GM23338 (cell line): ENCODE measurements at regions not wholly inside any gene's neighbourhood (a gene's known extent, or its start where the extent isn't known, plus 50 kb on each side); places are given as distances from the start of the nearest gene placed in this dataset.
"Not testable (repeated sequence)": the region's sequence is repeated elsewhere in the genome, so short reads cannot be mapped to it uniquely, and the experiment has no call there.

Experiments
- ATAC-seq: fragments of 200-7000 bp; cut with Tn5 transposase; 3 replicates; pipeline ENCODE4 v1.9.1; 2020
- DNase-seq: peaks from one replicate; pipeline ENCODE4 v3.0.0-alpha.2; 2015; ENCODE audit warnings: low spot score
- H2AFZ ChIP-seq: fragments of 200-600 bp; sonication (generic); 2 replicates; pipeline ENCODE4 v1.8.0; 2016; ENCODE audit warnings: antibody characterized with exemption, mild to moderate bottlenecking, moderate library complexity
- H3F3A ChIP-seq: fragments of 200-600 bp; sonication (generic); replicated peaks from 2 replicates; pipeline ENCODE4 v1.8.0; 2017; ENCODE audit warnings: antibody characterized with exemption, mixed run types, low read depth
- H3K27ac ChIP-seq: fragments of 200-600 bp; sonication (generic); 2 replicates; pipeline ENCODE4 v1.6.1; 2016; ENCODE audit warnings: low read depth
- H3K27me3 ChIP-seq: fragments of 200-600 bp; sonication (generic); 2 replicates; pipeline ENCODE4 v1.8.0; 2016; ENCODE audit warnings: mild to moderate bottlenecking, mixed run types, moderate library complexity; ENCODE audit not compliant: insufficient read depth
- H3K36me3 ChIP-seq: fragments of 200-600 bp; sonication (generic); 2 replicates; pipeline ENCODE4 v1.8.0; 2016; ENCODE audit warnings: mild to moderate bottlenecking; ENCODE audit not compliant: insufficient read depth
- H3K4me1 ChIP-seq: fragments of 200-600 bp; sonication (generic); 2 replicates; pipeline ENCODE4 v1.8.0; 2016; ENCODE audit warnings: mild to moderate bottlenecking, moderate library complexity; ENCODE audit not compliant: insufficient read depth
- H3K4me2 ChIP-seq: fragments of 200-600 bp; sonication (generic); 2 replicates; pipeline ENCODE4 v1.7.1; 2017; ENCODE audit warnings: mixed run types
- H3K4me3 ChIP-seq: fragments of 200-600 bp; sonication (generic); 2 replicates; pipeline ENCODE4 v1.6.1; 2016; ENCODE audit warnings: mixed run types
- H3K79me2 ChIP-seq: fragments of 200-600 bp; sonication (generic); replicated peaks from 2 replicates; pipeline ENCODE4 v1.8.0; 2017; ENCODE audit warnings: mild to moderate bottlenecking; ENCODE audit not compliant: insufficient read depth
- H3K9me2 ChIP-seq: fragments of 200-600 bp; sonication (generic); 2 replicates; pipeline ENCODE4 v1.8.0; 2017; ENCODE audit not compliant: insufficient read depth
- H4K20me1 ChIP-seq: fragments of 200-600 bp; sonication (generic); replicated peaks from 2 replicates; pipeline ENCODE4 v1.8.0; 2017; ENCODE audit warnings: mild to moderate bottlenecking; ENCODE audit not compliant: insufficient read depth
- H3K27ac Mint-ChIP-seq: 2 replicates; pipeline ENCODE4 v1.8.0; 2020; ENCODE audit warnings: inconsistent platforms, mild to moderate bottlenecking, moderate library complexity, mixed read lengths
- H3K27me3 Mint-ChIP-seq: 3 replicates; pipeline ENCODE4 v1.8.0; 2022; ENCODE audit warnings: low read depth, mild to moderate bottlenecking, moderate library complexity, mixed read lengths, inconsistent platforms; ENCODE audit not compliant: insufficient read depth, poor library complexity
- H3K36me3 Mint-ChIP-seq: 3 replicates; pipeline ENCODE4 v1.8.0; 2021; ENCODE audit warnings: low read depth, mild to moderate bottlenecking, inconsistent platforms, moderate library complexity, mixed read lengths
- H3K4me1 Mint-ChIP-seq: 3 replicates; pipeline ENCODE4 v1.8.0; 2020; ENCODE audit warnings: mild to moderate bottlenecking, inconsistent platforms, mixed read lengths
- H3K4me3 Mint-ChIP-seq: 3 replicates; pipeline ENCODE4 v1.8.0; 2021; ENCODE audit warnings: moderate library complexity, mild to moderate bottlenecking, inconsistent platforms, mixed read lengths
- H3K9me3 Mint-ChIP-seq: 3 replicates; pipeline ENCODE4 v1.8.0; 2020; ENCODE audit warnings: moderate library complexity, mild to moderate bottlenecking, inconsistent platforms, mixed read lengths
- CREB1 ChIP-seq: fragments of 250-450 bp; sonication (Bioruptor Pico); IDR thresholded peaks from 2 replicates; pipeline ENCODE4 v1.5.0; 2020; ENCODE audit warnings: low read depth, mild to moderate bottlenecking, moderate library complexity
- CTCF ChIP-seq, 2 experiments: fragments of 200-600 bp in 1 of 2; sonication (generic) in 1 of 2; conservative IDR thresholded peaks; 2 replicates each; pipeline versions ENCODE4 v1.5.1 to v1.6.1; 2016 to 2017; ENCODE audit warnings: antibody characterized with exemption in 2 of 2, low read depth in 2 of 2, mild to moderate bottlenecking in 2 of 2, moderate library complexity in 1 of 2
- EZH2 ChIP-seq: fragments of 200-600 bp; sonication (generic); IDR thresholded peaks from one replicate; pipeline ENCODE4 v1.8.0; 2017; ENCODE audit warnings: antibody characterized with exemption, mild to moderate bottlenecking, low read depth; ENCODE audit not compliant: unreplicated experiment
- EZH2phosphoT487 ChIP-seq: fragments of 200-600 bp; sonication (generic); IDR thresholded peaks from one replicate; pipeline ENCODE4 v1.8.1; 2018; ENCODE audit warnings: antibody characterized with exemption; ENCODE audit not compliant: unreplicated experiment
- JUNB ChIP-seq: IDR thresholded peaks from one replicate; pipeline ENCODE4 v1.6.1; 2016; ENCODE audit warnings: antibody characterized with exemption; ENCODE audit not compliant: unreplicated experiment
- NANOG ChIP-seq: IDR thresholded peaks from 2 replicates; pipeline ENCODE4 v1.6.1; 2016; ENCODE audit warnings: antibody characterized with exemption, borderline replicate concordance
- REST ChIP-seq: IDR thresholded peaks from one replicate; pipeline ENCODE4 v1.6.1; 2018; ENCODE audit warnings: antibody characterized with exemption; ENCODE audit not compliant: unreplicated experiment
- STAT1 ChIP-seq: IDR thresholded peaks from one replicate; pipeline ENCODE4 v1.6.1; 2016; ENCODE audit warnings: antibody characterized with exemption; ENCODE audit not compliant: unreplicated experiment
- ZNF462 ChIP-seq: fragments of 250-450 bp; sonication (Bioruptor Pico); IDR thresholded peaks from 2 replicates; pipeline ENCODE4 v1.5.0; 2020; ENCODE audit warnings: mild to moderate bottlenecking, moderate library complexity

- TF ChIP-seq REST (no peak), STAT1 (no peak), JUNB (no peak)
Measured at GRCh38 chr5:67723873-67724272, 491.7 kb upstream of the PIK3R1 start (continued).

GRCh38 chr5:67722582-67722981 lies 493.0 kb upstream of the PIK3R1 start:
- not testable (repeated sequence) for H3K4me1 Mint-ChIP-seq, H2AFZ ChIP-seq, H3F3A ChIP-seq, H4K20me1 ChIP-seq, H3K36me3 ChIP-seq, H3K4me2 ChIP-seq, H3K4me3 Mint-ChIP-seq, DNase-seq, ATAC-seq, H3K9me2 ChIP-seq, H3K4me1 ChIP-seq, H3K79me2 ChIP-seq, H3K27ac Mint-ChIP-seq, H3K27me3 ChIP-seq, H3K36me3 Mint-ChIP-seq, H3K27me3 Mint-ChIP-seq, H3K27ac ChIP-seq, H3K9me3 Mint-ChIP-seq, H3K4me3 ChIP-seq

- Histone ChIP-seq H3K36me3 (no peaks in the 10 kb centered on the region), H3K27me3 (no peaks in the 10 kb centered on the region), H3K4me3 (no peak overlapping the region), H2AFZ (no peak overlapping the region), H3K4me2 (no peak overlapping the region), H3F3A (no peaks in the 10 kb centered on the region), H4K20me1 (no peaks in the 10 kb centered on the region), H3K9me2 (no peaks in the 10 kb centered on the region), H3K27ac (no peak overlapping the region), H3K79me2 (no peaks in the 10 kb centered on the region), H3K4me1 (no peaks in the 10 kb centered on the region)
- H3K27ac Mint-ChIP-seq, result no peak overlapping the region
- ATAC-seq, result no peak
- no peaks in the 10 kb centered on the region for H3K9me3 Mint-ChIP-seq
- H3K4me1 Mint-ChIP-seq, result no peaks in the 10 kb centered on the region
- H3K36me3 Mint-ChIP-seq, result no peaks in the 10 kb centered on the region
- DNase-seq, result no peak
- no peaks in the 10 kb centered on the region for H3K27me3 Mint-ChIP-seq
- H3K4me3 Mint-ChIP-seq, result no peak overlapping the region
- TF ChIP-seq NANOG (no peak), EZH2 (no peak), CREB1 (CRISPR knock-in tag) (no peak), STAT1 (no peak), ZNF462 (no peak), CTCF (conservative IDR thresholded peaks at IDR 0.05; ENCODE audit: low read depth in 2 of 2) (no peak), EZH2phosphoT487 (no peak), JUNB (no peak)
Measured at GRCh38 chr5:67720162-67720772, 495.3 kb upstream of the PIK3R1 start.
